Upper lobe of right lung (tissue), 1 donor: ENCODE measurements at regions not wholly inside any gene's neighbourhood (a gene's known extent, or its start where the extent isn't known, plus 50 kb on each side); places are given as distances from the start of the nearest gene placed in this dataset.

Experiments used
- ATAC-seq: fragments of 200-7000 bp; cut with Tn5 transposase; one replicate; pipeline ENCODE4 v1.9.1; 2020; ENCODE audit warnings: mild to moderate bottlenecking, moderate library complexity
- DNase-seq: peaks from one replicate; pipeline ENCODE4 v3.0.0-alpha.2; 2020
- H3K27ac ChIP-seq: fragments of 200-600 bp; one replicate; pipeline ENCODE4 v1.8.0; 2022
- H3K27me3 ChIP-seq: fragments of 200-600 bp; one replicate; pipeline ENCODE4 v1.8.0; 2022; ENCODE audit warnings: mild to moderate bottlenecking
- H3K36me3 ChIP-seq: fragments of 200-600 bp; one replicate; pipeline ENCODE4 v1.8.0; 2022
- H3K4me1 ChIP-seq: fragments of 200-600 bp; one replicate; pipeline ENCODE4 v1.8.0; 2022
- H3K4me3 ChIP-seq: fragments of 200-600 bp; one replicate; pipeline ENCODE4 v1.8.0; 2022; ENCODE audit warnings: mild to moderate bottlenecking
- H3K9me3 ChIP-seq: fragments of 200-600 bp; one replicate; pipeline ENCODE4 v1.8.0; 2022
- intact Hi-C: fragments of 100-400 bp; cut with DNase I; formaldehyde crosslinking; loops from one replicate; pipeline ENCODE4 v1.11.0; 2022
- TF ChIP-seq, protein P1 (sequence below): fragments of 200-600 bp; IDR thresholded peaks from one replicate; pipeline ENCODE4 v1.8.0; 2022; ENCODE audit warnings: antibody characterized with exemption
- donor health status: DM: no; HTN: yes; CAD: no; lungs with severe emphysema.

DNA sequence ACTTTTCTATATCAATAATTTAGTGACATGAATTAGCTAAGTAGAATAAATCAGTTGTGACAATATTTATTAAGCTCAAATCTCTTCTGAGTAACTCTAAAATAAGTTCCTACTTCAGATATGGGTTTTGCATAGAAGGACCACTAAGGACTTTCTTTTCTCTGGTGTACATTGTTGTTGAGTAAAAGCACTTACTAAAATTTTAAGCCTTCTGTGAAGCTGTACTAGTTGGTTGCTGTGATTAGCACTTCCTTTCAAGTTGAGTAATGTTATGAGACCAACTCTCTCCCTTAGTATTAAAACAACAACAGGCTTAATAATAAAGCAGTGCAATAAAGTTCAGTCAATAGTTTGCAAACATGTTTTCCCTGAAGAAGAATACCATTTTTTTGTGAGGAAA lies 667.4 kb upstream of the NDST4 start:
- no peak for DNase-seq
- Histone ChIP-seq H3K9me3 (no peaks in the 10 kb centered on the region), H3K4me3 (no peak overlapping the region), H3K27ac (no peak overlapping the region), H3K36me3 (no peaks in the 10 kb centered on the region), H3K4me1 (no peaks in the 10 kb centered on the region), H3K27me3 (no peaks in the 10 kb centered on the region)
- intact Hi-C loops = no loop called here
- TF ChIP-seq, protein P1, sequence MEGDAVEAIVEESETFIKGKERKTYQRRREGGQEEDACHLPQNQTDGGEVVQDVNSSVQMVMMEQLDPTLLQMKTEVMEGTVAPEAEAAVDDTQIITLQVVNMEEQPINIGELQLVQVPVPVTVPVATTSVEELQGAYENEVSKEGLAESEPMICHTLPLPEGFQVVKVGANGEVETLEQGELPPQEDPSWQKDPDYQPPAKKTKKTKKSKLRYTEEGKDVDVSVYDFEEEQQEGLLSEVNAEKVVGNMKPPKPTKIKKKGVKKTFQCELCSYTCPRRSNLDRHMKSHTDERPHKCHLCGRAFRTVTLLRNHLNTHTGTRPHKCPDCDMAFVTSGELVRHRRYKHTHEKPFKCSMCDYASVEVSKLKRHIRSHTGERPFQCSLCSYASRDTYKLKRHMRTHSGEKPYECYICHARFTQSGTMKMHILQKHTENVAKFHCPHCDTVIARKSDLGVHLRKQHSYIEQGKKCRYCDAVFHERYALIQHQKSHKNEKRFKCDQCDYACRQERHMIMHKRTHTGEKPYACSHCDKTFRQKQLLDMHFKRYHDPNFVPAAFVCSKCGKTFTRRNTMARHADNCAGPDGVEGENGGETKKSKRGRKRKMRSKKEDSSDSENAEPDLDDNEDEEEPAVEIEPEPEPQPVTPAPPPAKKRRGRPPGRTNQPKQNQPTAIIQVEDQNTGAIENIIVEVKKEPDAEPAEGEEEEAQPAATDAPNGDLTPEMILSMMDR = no peak
- no peak for ATAC-seq

DNA sequence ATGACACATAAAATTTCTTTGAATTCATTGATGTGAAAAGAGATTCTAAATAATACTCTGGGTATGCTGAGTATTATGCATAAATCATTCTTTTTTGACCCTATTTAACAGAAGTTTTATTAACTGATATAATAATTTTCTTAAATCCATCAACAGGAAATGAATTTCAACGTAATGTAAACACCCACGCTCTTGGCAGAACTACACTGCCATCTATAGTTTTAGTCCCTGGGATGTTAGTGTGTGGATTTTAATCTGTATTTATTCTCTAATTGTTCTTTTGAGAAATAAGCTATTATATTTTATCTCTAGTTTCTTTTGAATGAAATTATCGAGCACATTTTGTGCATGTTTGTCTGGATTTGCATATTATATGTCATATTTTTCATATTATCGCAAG lies 666.8 kb upstream of the NDST4 start:
- H3K9me3 ChIP-seq = no peaks in the 10 kb centered on the region
- H3K27me3 ChIP-seq = no peaks in the 10 kb centered on the region
- no peak overlapping the region for H3K4me3 ChIP-seq
- TF ChIP-seq, protein P1 = no peak
- H3K27ac ChIP-seq = no peak overlapping the region
- intact Hi-C loops = no loop called here
- no peaks in the 10 kb centered on the region for H3K36me3 ChIP-seq
- no peak for ATAC-seq
- DNase-seq = no peak
- H3K4me1 ChIP-seq = no peaks in the 10 kb centered on the region

DNA sequence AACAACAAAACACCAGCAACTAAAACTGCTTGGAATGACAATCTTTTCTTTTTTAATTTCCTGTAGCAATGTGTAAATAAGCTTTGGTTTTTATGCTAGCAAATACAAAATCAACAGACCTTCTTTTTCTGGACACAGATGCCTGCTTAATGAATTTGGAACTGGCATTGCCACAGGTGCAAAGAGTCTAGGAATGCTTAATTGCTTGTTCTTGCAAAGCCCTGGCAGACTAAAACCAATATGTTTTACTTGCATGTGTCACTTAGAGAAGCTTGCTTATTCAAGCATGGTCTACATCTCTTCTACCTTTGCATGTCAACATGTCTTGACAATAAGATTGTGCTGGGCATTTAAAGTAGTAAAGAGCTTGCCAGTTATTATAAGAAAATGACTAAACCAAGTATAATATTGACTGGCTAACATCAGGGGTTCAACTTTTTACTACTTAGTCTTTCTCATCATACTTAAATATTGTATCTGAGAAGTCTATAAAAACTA lies 656.7 kb upstream of the NDST4 start:
- Histone ChIP-seq H3K4me3 (no peak overlapping the region), H3K27me3 (no peaks in the 10 kb centered on the region), H3K36me3 (no peaks in the 10 kb centered on the region), H3K9me3 (no peaks in the 10 kb centered on the region), H3K27ac (no peak overlapping the region), H3K4me1 (no peaks in the 10 kb centered on the region)
- intact Hi-C loops = no loop called here
- no peak for ATAC-seq
- no peak for DNase-seq
- TF ChIP-seq, protein P1 = no peak

DNA sequence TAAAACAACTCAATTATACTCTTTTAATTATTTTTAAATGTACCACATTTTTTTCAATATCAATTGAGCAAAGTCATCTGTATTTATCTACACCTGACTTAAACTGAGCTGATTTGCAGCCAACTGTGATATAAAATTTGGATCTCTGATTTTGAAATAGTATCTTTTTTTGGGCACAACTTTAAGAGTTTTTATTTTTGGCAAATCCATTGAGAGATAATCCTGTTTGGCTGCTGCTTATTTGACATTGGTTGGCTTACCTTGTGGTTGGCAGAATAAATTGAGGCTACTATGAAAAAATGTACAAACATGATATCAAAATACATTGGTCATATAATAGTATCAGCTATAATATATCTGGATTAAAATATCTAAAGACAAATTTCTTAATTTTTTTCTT lies 656.0 kb upstream of the NDST4 start:
- TF ChIP-seq, protein P1 = no peak
- intact Hi-C loops = no loop called here
- no peak for DNase-seq

DNA sequence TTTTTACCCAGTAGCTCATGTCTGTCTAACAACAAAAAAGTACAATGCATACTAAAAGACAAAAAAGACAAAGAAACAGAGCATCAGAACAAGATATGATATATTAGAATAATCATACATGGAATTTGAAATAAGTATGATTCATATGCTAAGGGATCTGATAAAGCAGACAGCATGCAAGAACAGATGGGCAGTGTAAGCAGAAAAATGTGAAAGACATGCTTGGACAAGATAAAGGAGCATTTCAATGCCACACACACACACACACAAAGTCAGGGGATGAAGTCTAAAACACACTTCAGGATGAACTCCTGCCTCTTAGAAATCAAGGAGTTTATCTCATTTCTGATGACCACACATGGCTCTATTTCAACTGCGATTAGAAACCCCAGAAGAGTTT lies 649.6 kb upstream of the NDST4 start:
- intact Hi-C loops = no loop called here
- Histone ChIP-seq H3K27me3 (no peaks in the 10 kb centered on the region), H3K9me3 (no peaks in the 10 kb centered on the region), H3K4me3 (no peak overlapping the region), H3K27ac (no peak overlapping the region), H3K36me3 (no peaks in the 10 kb centered on the region), H3K4me1 (no peaks in the 10 kb centered on the region)
- DNase-seq = no peak
- no peak for ATAC-seq
- TF ChIP-seq, protein P1 = no peak

More for the DNA sequence above, 656.0 kb upstream of the NDST4 start:
- H3K9me3 ChIP-seq = no peaks in the 10 kb centered on the region
- no peak for ATAC-seq
- no peaks in the 10 kb centered on the region for H3K27me3 ChIP-seq
- no peaks in the 10 kb centered on the region for H3K36me3 ChIP-seq
- H3K27ac ChIP-seq = no peak overlapping the region
- no peak overlapping the region for H3K4me3 ChIP-seq
- no peaks in the 10 kb centered on the region for H3K4me1 ChIP-seq

DNA sequence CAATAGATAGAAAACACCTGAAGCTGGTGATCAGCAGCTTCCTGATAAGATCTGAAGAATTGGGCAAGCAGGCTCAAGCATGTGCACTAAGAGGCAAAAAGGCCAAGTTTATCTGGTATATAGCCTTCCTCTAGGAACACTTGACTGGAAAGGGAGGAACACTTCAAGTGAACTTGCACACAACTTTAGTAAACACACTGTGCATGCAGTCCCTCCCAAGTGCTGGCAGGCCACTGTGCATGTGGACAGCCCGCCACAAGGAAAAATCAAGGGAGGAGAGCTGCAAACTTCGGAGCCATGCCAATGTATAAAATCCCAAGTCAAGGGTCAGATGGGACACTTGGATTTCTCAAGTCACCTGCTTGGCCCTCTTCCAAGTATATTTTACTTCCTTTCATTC lies 645.8 kb upstream of the NDST4 start:
- intact Hi-C loops = no loop called here
- no peak overlapping the region for H3K27ac ChIP-seq
- TF ChIP-seq, protein P1 = no peak
- ATAC-seq = peak; percentile 93
- peak; percentile 72 for DNase-seq
- H3K4me1 ChIP-seq = no peaks in the 10 kb centered on the region
- H3K36me3 ChIP-seq = no peaks in the 10 kb centered on the region
- H3K9me3 ChIP-seq = no peaks in the 10 kb centered on the region
- no peaks in the 10 kb centered on the region for H3K27me3 ChIP-seq
- no peak overlapping the region for H3K4me3 ChIP-seq
